ENCODE measurements at regions not wholly inside any gene's neighbourhood (a gene's known extent, or its start where the extent isn't known, plus 50 kb on each side); places are given as distances from the start of the nearest gene placed in this dataset.

- DNase-seq (ENCODE audit: low spot score): no peak
Observed at GRCh38 chr7:94810496-94810895, 96.9 kb upstream of the PPP1R9A start.

GRCh38 chr7:94813917-94814316 is 93.5 kb upstream of the PPP1R9A start:
- no peak for DNase-seq (ENCODE audit: low spot score)

GRCh38 chr7:94823947-94824346 is 83.4 kb upstream of the PPP1R9A start:
- DNase-seq (ENCODE audit: low spot score): peak; percentile 3

GRCh38 chr7:94829987-94830386 is 77.4 kb upstream of the PPP1R9A start:
- no peak for DNase-seq (ENCODE audit: low spot score)

GRCh38 chr7:94832051-94832450 is 75.3 kb upstream of the PPP1R9A start:
- no peak for DNase-seq (ENCODE audit: low spot score)

GRCh38 chr7:94834359-94834758 is 73.0 kb upstream of the PPP1R9A start:
- peak; percentile 10 for DNase-seq (ENCODE audit: low spot score)

GRCh38 chr7:94838717-94839116 is 68.7 kb upstream of the PPP1R9A start:
- no peak for DNase-seq (ENCODE audit: low spot score)

- no peak for DNase-seq (ENCODE audit: low spot score)
Observed at GRCh38 chr7:94843553-94843952, 63.8 kb upstream of the PPP1R9A start.

GRCh38 chr7:94848531-94848930 is 58.9 kb upstream of the PPP1R9A start:
- no peak for DNase-seq (ENCODE audit: low spot score)

GRCh38 chr7:94848992-94849576 is 58.3 kb upstream of the PPP1R9A start:
- DNase-seq (ENCODE audit: low spot score): no peak

GRCh38 chr7:94849636-94850208 is 57.7 kb upstream of the PPP1R9A start:
- no peak for DNase-seq (ENCODE audit: low spot score)

GRCh38 chr7:94855589-94855988 is 51.8 kb upstream of the PPP1R9A start:
- DNase-seq (ENCODE audit: low spot score): no peak

GRCh38 chr7:94856643-94857042 is 50.8 kb upstream of the PPP1R9A start:
- no peak for DNase-seq (ENCODE audit: low spot score)

Data from umbilical cord (tissue), 1 donor.